ENCODE measurements at regions not wholly inside any gene's neighbourhood (a gene's known extent, or its start where the extent isn't known, plus 50 kb on each side); places are given as distances from the start of the nearest gene placed in this dataset.
"Not testable (repeated sequence)": the region's sequence is repeated elsewhere in the genome, so short reads cannot be mapped to it uniquely, and the experiment has no call there.

DNA sequence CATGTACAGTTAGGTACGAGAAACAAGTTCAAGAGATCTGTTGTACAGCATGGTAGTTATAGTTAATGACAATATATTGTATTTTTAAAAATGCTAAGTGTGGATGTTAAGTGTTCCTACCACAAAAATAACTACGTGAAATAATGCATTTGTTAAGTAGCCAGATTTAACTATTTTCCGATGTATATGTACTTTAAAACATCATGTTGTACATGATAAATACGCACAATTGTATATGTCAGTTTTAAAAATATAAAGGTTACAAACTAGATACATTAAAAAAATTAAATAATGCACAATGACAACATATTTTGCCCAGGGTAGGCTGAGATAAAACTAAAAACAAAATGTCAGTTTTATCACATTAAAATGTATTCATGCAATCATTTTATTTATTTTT is 285.1 kb upstream of the DCN start:
- DNase-seq = no peak

GRCh38 chr12:91461061-91461460 is 278.4 kb upstream of the DCN start:
- DNase-seq = no peak

DNA sequence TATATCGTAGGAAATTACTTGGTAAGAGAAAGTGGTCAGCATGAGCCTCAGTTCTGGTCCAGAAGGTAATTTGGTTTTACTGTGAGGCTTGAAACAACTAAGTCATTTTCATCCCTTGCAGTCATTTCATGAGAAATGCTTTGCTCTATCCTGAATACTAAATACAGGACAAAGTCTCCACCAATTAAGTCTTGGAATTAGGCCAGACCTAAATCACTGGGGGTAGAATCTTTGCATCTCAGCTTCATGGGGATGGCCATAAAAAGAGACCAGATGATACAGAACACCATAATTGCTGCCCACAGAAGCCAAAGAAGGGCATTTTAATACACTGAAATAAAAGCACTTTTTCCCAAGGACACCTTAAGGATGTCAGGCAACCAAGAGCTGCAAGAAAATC is 277.9 kb upstream of the DCN start:
- DNase-seq = no peak

DNA sequence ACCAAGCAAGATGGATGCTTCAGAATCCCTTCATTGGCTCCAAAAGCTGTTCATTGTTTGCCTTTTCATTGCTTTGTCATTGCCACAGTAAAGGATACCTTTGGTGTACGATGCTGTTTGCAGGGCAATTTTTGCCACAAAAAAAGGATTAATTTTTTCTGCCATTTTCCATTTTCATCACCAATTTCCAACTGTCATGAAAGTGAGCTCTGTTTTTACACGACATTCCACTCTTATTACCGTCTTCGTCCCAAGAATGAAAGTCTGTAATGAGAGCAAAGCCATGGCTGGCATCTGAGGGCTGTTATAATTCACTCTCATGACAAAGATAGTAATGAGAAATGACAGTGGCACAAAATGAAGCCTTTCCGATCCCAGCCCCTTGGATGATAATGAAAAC is 272.7 kb upstream of the DCN start:
- DNase-seq = no peak

DNA sequence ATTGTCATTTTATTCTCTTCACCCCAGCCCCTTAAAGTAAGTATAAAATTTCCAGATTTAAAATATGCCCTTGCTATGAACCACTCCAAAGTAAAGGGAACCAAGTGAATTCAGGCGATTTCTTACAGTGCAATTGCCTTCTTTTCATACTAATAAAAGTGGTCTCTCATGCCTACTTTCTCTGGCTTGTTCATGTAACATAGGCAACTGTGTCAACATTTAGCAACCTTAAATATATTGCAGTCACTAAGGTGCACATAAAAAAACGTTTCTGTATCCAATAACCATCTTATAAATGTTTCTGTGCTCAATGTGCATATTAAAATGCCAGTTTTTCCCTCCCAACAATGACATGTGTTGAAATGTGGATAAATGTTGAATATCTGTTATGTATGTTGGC is 271.6 kb upstream of the DCN start:
- DNase-seq = no peak

DNA sequence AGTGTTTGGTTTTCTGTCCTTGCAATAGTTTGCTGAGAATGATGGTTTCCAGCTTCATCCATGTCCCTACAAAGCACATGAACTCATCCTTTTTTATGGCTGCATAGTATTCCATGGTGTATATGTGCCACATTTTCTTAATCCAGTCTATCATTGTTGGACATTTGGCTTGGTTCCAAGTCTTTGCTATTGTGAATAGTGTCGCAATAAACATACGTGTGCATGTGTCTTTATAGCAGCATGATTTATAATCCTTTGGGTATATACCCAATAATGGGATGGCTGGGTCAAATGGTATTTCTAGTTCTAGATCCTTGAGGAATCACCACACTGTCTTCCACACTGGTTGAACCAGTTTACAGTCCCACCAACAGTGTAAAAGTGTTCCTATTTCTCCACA is 269.8 kb upstream of the DCN start:
- not testable (repeated sequence) for DNase-seq

DNA sequence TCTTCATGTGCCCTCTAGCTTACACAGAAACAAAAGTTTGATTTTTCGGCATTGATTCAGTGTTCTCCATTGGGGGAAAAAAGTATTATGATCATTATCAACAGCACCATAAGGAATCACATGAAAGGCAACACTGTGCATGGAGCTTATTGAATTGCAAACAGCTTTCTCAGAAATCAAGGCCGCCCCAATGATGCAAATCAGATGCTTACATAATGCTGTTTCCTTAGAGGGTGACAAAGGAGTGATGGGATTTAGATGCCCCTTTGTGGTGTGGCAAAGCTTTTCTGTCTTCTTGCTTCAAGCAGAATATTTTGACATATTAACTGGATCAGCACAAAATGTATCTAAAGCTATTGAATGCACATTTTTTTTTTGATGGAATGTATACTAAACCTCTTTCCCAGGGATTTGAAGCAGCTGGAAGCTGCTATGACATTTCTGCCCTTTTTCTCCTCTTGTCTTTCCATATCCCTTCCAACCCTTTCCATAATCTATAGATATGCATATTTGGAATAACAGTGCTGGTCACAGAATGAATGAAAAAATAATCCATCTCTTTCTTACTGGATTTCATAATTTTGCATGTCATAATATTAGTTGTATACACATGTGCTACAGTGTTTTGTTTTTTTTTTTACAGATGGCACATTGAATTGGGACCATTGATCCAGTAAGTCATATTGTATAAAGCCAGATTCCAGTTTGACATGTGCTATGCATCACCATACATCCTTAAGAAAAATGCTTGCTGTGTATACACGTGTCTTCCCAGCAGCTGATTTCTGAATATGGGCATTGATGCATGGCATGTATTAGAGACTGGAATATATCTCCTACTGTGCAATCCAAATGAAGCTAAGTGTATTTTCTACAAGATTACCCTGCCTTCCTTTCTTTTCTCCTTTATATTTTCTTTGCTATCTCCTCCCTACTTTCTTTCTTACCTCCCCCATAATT is 259.7 kb upstream of the DCN start:
- no peak for DNase-seq

- no peak for DNase-seq
Measured at GRCh38 chr12:91441246-91441645, 258.6 kb upstream of the DCN start.

DNA sequence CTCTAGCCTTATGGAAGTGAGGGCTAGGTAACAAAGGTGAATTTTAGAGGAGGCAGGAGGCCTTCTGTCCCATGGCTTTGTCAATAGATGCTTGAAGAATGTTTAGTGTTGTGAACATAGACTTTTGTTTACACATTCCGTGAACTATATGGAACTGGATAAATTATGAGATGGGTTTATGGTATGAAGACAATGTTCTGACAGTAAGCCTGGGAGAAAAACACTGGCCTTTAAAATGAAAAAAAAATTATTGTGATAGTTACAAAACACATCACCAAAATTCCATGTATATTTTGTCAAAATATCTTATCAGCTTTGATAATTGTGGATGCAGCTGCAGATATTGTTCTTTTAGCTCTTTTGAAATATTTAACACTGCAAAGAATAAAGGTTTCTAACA is 251.5 kb upstream of the DCN start:
- DNase-seq = no peak

GRCh38 chr12:91432755-91433154 is 250.1 kb upstream of the DCN start:
- no peak for DNase-seq

DNA sequence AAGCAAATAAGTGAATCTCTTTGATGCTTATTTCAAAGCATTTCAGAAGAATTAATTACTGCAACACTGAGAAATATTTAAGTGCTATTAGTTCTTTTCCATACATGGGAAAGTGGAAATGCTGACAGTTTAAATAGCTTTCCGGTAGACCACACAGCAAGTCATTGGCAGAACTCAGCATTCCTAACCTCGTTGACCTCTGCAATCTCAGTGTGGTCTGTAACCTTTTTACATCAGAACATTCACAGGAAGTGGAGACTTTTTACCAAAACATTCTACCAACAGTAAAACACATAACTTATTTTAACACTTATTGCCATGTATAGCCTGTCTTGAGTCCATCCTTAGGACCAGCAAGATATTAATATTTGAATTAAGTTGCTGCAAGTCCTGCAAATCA is 249.5 kb upstream of the DCN start:
- DNase-seq = no peak

DNA sequence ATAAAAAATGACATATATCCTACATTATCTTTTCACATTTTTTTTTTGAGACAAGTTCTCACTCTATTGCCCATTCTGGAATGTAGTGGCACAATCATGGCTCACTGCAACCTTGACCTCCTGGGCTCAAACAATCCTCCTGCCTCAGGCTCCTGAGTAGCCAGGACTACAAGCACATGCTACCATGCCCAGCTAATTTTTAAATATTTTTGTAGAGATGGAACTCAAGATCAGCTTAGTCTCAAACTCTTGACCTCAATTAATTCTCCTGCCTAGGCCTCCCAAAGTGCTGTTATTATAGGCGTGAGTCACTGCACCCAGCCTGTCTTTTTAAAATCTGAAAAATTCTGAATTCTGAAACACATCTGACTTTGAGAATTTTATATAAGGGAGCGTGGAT is 241.9 kb upstream of the DCN start:
- DNase-seq = no peak

DNA sequence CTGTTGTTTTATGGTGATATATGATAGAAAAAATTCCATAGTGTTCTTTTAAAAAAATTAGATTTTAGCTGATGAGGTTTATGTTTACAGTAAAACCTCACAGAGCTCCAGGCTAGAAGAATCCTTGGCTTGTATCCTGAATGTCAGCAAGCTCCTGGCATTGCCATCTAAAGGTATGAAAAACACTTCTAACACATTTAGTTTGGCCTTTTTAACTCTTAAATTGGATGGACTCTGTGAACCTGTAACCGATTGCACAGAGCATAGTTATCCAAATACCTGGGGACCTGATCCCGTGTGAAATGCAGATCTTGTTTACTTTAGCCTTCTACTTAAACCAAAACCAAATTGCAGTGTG is 241.1 kb upstream of the DCN start:
- no peak for DNase-seq

GRCh38 chr12:91422811-91423692 is 240.4 kb upstream of the DCN start:
- no peak for DNase-seq

- no peak for DNase-seq
Measured at GRCh38 chr12:91422127-91422526, 239.5 kb upstream of the DCN start.

GRCh38 chr12:91419809-91420208 is 237.2 kb upstream of the DCN start:
- DNase-seq = no peak

DNA sequence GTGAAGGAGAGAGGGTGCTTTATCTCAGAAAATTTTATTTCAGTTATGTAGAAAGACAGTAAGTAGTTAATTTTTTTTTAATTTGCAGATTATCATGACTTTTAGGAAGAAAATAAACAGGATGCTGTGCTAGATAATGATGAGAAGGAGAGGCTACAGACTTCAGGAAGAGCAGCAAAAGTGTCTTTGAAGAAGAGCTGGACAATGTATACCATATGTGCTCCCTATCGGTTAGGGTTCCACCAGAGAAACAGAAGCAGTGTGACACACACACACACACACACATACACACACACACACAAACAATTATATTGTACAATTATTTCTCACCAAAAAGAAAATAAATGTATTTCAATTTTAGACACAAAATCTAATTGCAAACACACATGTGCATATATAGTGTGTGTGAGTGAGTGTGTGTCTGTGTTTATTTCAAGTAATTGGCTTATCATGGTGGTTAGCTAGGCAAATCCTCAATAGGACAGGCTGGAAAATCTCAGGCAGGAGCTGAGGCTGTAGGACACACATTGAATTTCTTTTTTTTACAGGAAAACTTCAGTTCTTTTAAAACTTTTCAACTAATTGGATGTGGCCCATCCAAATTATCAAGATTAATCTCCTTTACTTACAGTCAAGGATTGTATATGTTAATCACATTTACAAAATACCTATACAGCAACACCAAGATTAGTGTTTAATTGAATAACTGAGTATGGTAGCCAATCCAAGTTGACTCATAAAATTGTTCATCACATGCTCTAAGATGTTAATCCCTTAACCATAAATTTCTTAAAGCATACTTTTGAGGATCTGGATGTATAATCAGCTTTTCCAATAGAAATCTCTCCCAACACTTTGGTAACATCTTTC is 235.8 kb upstream of the DCN start:
- no peak for DNase-seq

DNA sequence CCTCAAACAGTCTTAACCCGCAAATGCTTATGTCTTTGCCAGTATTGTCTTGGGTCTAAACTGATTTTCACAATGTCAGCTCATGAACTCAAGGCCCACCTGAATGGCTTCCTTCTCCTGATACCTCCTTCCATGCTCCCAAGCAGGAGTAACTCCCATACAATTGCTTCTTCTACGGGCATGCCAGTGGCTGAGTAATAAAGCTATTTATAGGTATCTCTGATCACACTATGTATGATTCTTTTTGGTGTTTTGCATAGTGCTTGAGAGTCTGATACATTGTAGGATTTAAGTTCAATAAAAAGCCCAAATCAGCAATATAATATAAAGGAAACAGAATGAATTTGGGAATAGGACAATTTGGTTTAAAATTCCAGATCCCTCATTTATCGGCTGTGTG is 235.0 kb upstream of the DCN start:
- DNase-seq = no peak

GRCh38 chr12:91414636-91415035 is 232.0 kb upstream of the DCN start:
- DNase-seq = no peak

DNA sequence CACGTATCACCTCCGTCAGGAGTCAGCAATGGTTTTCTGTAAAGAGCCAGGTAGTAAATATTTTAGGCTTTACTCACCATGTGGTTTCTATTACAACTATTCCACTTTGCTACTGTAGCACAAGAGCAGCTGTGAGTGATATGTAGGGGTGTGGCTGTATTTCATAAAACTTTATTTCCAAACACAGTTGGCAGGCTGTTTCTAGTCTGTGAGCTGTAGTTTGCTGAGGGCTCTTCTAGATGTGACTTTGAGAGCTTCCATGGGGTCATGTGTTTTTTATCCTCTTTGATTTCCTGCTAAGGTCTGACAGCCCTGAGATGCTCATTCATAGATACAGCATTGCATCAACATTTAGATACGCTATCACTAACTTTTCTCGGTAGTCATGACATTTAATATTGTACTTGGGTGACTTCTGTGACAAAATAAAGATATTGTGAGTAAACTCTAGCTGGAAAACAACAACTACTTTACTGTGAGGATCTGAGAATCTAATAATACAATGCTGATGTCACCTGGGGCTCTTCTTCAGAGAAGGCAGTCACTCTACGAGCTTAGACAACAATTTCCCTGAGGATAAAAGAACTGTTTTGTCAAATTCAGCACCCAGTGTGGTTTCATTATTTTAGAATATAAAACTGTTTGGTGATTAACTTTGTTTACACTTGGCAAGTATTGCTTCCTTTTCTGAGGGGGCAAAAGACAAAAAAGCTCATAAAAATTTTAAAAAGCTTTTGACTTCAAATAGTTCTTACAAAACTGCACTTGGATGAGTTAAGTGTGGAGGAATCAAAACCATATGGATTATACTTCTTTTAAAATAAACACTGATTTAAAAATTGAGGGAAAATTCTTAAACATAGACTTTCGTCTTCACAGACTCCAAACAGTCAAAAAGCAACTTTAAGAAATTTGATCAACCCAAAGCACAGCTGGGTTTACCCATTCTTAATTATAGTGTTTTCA is 231.2 kb upstream of the DCN start:
- DNase-seq = no peak
